Natural killer cell (primary cell): ENCODE measurements at regions not wholly inside any gene's neighbourhood (a gene's known extent, or its start where the extent isn't known, plus 50 kb on each side); places are given as distances from the start of the nearest gene placed in this dataset.
A peak's percentile ranks its signal among the peaks of the same experiment; 100 is the strongest.

ENCODE experiments used
- ATAC-seq, 3 donors: fragments of 150-1000 bp in 2 of 3; fragments of 200-7000 bp in 1 of 3; cut with Tn5 transposase; 1 replicate in 1 of 3; 2 replicates in 2 of 3; pipeline ENCODE4 v1.10.0; 2021; ENCODE audit warnings: mild to moderate bottlenecking in 2 of 3, moderate library complexity in 2 of 3
- DNase-seq, 2 donors: peaks; one replicate each; pipeline versions ENCODE4 v3.0.0 to v3.0.0-alpha.2; 2013 to 2021; ENCODE audit warnings: mixed read lengths in 1 of 2
- H3K27ac ChIP-seq: one replicate; pipeline ENCODE4 v1.5.1; 2013; ENCODE audit warnings: mild to moderate bottlenecking, low read length
- H3K27me3 ChIP-seq: one replicate; pipeline ENCODE4 v1.6.1; 2013; ENCODE audit warnings: low read length; ENCODE audit not compliant: control insufficient read depth, insufficient read depth
- H3K36me3 ChIP-seq: one replicate; pipeline ENCODE4 v1.6.1; 2013; ENCODE audit warnings: low read length; ENCODE audit not compliant: control insufficient read depth, insufficient read depth
- H3K4me1 ChIP-seq: one replicate; pipeline ENCODE4 v1.6.1; 2013; ENCODE audit warnings: low read length; ENCODE audit not compliant: control insufficient read depth, insufficient read depth
- H3K4me3 ChIP-seq: one replicate; pipeline ENCODE4 v1.5.1; 2013; ENCODE audit warnings: low read length
- H3K9me3 ChIP-seq: one replicate; pipeline ENCODE4 v1.6.1; 2013; ENCODE audit warnings: low read length; ENCODE audit not compliant: control insufficient read depth, insufficient read depth
- H3K27ac Mint-ChIP-seq, 2 donors: one replicate each; pipeline ENCODE4 v1.8.0; 2022; ENCODE audit warnings: mild to moderate bottlenecking in 2 of 2, mixed read lengths in 2 of 2, moderate library complexity in 1 of 2
- H3K27me3 Mint-ChIP-seq, 2 donors: one replicate each; pipeline ENCODE4 v1.8.0; 2022; ENCODE audit warnings: low read depth in 2 of 2, mixed read lengths in 2 of 2
- H3K36me3 Mint-ChIP-seq: one replicate; pipeline ENCODE4 v1.8.0; 2022; ENCODE audit warnings: mixed read lengths
- H3K4me1 Mint-ChIP-seq, 2 donors: one replicate each; pipeline ENCODE4 v1.8.0; 2022; ENCODE audit warnings: mixed read lengths in 2 of 2
- H3K4me3 Mint-ChIP-seq: one replicate; pipeline ENCODE4 v1.8.0; 2022; ENCODE audit warnings: mild to moderate bottlenecking, moderate library complexity, mixed read lengths
- H3K9me3 Mint-ChIP-seq, 2 donors: one replicate each; pipeline ENCODE4 v1.8.0; 2022; ENCODE audit warnings: mixed read lengths in 2 of 2
- WGBS: methylation state at CpG from one replicate; pipeline ENCODE4 v1.1.7; 2013; ENCODE audit warnings: missing lambda C conversion rate; ENCODE audit not compliant: insufficient coverage; 5-methylcytosine and 5-hydroxymethylcytosine counted together
- intact Hi-C: fragments of 100-400 bp; cut with micrococcal nuclease; formaldehyde crosslinking; loops from one replicate; pipeline ENCODE4 v1.14.2; 2022
- TF ChIP-seq, protein P1 (sequence below): fragments of 200-600 bp; IDR thresholded peaks from one replicate; pipeline ENCODE4 v1.8.0; 2022; ENCODE audit warnings: antibody characterized with exemption

DNA sequence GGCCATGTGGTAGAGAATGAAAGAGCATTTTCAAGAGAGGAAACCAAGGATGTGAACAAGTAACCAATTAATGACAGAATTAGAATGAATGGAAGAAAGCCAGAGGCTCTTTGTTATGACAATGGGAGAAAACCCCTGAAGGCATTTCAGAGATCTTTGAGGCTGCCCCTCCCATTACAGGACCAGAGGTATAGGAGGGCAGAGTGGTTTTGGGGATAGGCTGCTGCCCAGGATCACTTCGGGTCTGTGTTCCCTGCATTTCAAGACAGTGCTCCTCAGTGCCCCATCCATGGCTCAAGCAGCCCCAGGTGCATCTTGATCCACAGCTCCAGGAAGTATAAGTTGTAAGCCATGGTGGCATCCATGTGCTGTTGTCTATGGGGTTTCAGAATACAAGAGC lies 124.0 kb upstream of the HPF1 start:
- Histone ChIP-seq H3K27me3 (no peaks in the 10 kb centered on the region), H3K9me3 (no peaks in the 10 kb centered on the region), H3K27ac (no peak overlapping the region), H3K36me3 (no peaks in the 10 kb centered on the region), H3K4me3 (no peak overlapping the region), H3K4me1 (no peaks in the 10 kb centered on the region)
- H3K36me3 Mint-ChIP-seq: no peaks in the 10 kb centered on the region
- peaks cover 3 to 7% of the 10 kb centered on the region in 2 donors for H3K27me3 Mint-ChIP-seq
- H3K9me3 Mint-ChIP-seq: peaks cover 0 to 3% of the 10 kb centered on the region in 2 donors
- no peak overlapping the region for H3K27ac Mint-ChIP-seq
- TF ChIP-seq, protein P1, sequence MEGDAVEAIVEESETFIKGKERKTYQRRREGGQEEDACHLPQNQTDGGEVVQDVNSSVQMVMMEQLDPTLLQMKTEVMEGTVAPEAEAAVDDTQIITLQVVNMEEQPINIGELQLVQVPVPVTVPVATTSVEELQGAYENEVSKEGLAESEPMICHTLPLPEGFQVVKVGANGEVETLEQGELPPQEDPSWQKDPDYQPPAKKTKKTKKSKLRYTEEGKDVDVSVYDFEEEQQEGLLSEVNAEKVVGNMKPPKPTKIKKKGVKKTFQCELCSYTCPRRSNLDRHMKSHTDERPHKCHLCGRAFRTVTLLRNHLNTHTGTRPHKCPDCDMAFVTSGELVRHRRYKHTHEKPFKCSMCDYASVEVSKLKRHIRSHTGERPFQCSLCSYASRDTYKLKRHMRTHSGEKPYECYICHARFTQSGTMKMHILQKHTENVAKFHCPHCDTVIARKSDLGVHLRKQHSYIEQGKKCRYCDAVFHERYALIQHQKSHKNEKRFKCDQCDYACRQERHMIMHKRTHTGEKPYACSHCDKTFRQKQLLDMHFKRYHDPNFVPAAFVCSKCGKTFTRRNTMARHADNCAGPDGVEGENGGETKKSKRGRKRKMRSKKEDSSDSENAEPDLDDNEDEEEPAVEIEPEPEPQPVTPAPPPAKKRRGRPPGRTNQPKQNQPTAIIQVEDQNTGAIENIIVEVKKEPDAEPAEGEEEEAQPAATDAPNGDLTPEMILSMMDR: no peak
- H3K4me1 Mint-ChIP-seq: no peaks in the 10 kb centered on the region
- peak in 1 of 3 donors; percentile 27 for ATAC-seq
- 95% methylated on average over 1 of the region's 1 CpG for WGBS
- no peak overlapping the region for H3K4me3 Mint-ChIP-seq
- DNase-seq: no peak
- intact Hi-C loops: no loop called here

DNA sequence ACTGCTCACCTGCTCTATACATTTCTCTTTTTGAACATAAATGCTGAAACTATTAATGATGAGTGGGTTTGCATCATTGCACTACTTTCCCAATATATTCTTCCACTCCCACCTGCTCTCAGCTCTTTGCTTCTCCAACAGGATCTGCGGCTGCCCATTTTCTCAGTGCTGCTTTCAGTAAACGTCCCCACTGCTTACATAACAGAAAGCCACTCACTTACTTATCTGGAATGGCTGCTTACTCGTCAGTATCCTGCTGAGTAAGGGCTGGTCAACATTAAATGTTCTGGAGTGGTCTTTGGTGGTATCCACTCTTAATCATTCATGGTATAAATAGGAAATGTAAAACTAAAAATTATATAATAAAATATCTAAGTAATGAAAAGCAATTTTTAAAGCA lies 112.8 kb upstream of the HPF1 start:
- Mint-ChIP-seq H3K9me3 (no peaks in the 10 kb centered on the region), H3K27me3 (peaks cover 5 to 7% of the 10 kb centered on the region in 2 donors), H3K4me1 (no peaks in the 10 kb centered on the region), H3K36me3 (no peaks in the 10 kb centered on the region), H3K4me3 (no peak overlapping the region), H3K27ac (no peak overlapping the region)
- no peak for ATAC-seq
- TF ChIP-seq, protein P1: no peak
- Histone ChIP-seq H3K4me1 (no peaks in the 10 kb centered on the region), H3K27ac (no peak overlapping the region), H3K27me3 (no peaks in the 10 kb centered on the region), H3K4me3 (no peak overlapping the region), H3K36me3 (no peaks in the 10 kb centered on the region), H3K9me3 (no peaks in the 10 kb centered on the region)
- intact Hi-C loops: no loop called here
- DNase-seq: no peak
- 83% methylated on average over 2 of the region's 3 CpGs for WGBS

DNA sequence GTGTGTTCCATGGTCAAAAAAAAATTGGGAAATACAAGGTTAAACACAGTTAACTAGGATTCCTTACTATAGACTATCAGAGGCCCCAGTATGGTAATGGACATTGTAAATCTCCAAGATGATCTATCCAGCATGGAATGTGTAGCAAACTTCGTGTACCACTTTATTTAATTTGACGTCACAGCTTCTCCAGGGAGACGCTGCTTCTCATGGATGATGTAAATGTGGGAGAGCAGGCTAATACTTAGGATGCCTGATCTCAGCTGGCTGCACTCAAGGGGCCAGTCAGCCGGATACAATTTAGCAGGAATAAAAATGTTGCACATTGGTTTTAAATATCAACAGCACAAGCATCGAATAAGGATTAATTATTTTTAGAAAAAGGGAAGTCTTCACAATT lies 111.7 kb upstream of the HPF1 start:
- H3K27ac Mint-ChIP-seq: no peak overlapping the region
- H3K4me3 Mint-ChIP-seq: no peak overlapping the region
- TF ChIP-seq, protein P1: no peak
- H3K4me1 Mint-ChIP-seq: no peaks in the 10 kb centered on the region
- no peak for DNase-seq
- H3K27me3 Mint-ChIP-seq: peaks cover 0 to 7% of the 10 kb centered on the region in 2 donors
- Histone ChIP-seq H3K36me3 (no peaks in the 10 kb centered on the region), H3K9me3 (no peaks in the 10 kb centered on the region), H3K27ac (no peak overlapping the region), H3K4me1 (no peaks in the 10 kb centered on the region), H3K27me3 (no peaks in the 10 kb centered on the region), H3K4me3 (no peak overlapping the region)
- no peak for ATAC-seq
- H3K36me3 Mint-ChIP-seq: no peaks in the 10 kb centered on the region
- 91% methylated on average over 5 of the region's 5 CpGs for WGBS
- no peaks in the 10 kb centered on the region for H3K9me3 Mint-ChIP-seq
- intact Hi-C loops: no loop called here

DNA sequence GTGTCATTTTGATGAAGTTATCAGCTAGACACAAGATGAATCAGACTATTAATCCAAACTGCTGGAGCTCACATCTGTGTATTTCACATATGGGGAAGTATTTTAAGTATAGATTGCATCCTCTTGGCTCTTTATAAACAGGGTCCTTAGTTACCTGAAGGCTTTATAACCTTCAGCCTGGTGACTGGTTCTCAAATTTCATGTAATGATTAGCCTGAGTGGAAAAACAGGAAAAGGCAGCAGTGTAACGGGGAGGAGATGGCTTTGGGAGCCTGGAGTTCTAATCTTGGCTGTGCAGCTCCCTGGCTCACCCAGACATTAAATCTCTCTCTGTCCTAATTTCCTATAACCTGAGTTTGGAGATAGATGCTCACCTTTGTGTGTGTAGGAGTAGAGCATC lies 103.8 kb upstream of the HPF1 start:
- WGBS: 60% methylated on average over 1 of the region's 1 CpG
- no peak for DNase-seq
- H3K36me3 ChIP-seq: no peaks in the 10 kb centered on the region
- TF ChIP-seq, protein P1: no peak
- no peak overlapping the region for H3K4me3 ChIP-seq
- no peaks in the 10 kb centered on the region for H3K27me3 ChIP-seq
- Mint-ChIP-seq H3K9me3 (no peaks in the 10 kb centered on the region), H3K4me1 (no peaks in the 10 kb centered on the region), H3K36me3 (no peaks in the 10 kb centered on the region), H3K27ac (no peak overlapping the region), H3K27me3 (peaks cover 3 to 21% of the 10 kb centered on the region in 2 donors), H3K4me3 (no peak overlapping the region)
- intact Hi-C loops: no loop called here
- no peak for ATAC-seq
- no peaks in the 10 kb centered on the region for H3K4me1 ChIP-seq
- H3K27ac ChIP-seq: no peak overlapping the region
- H3K9me3 ChIP-seq: no peaks in the 10 kb centered on the region
